GM12878 (cell line): ENCODE measurements at regions not wholly inside any gene's neighbourhood (a gene's known extent, or its start where the extent isn't known, plus 50 kb on each side); places are given as distances from the start of the nearest gene placed in this dataset.
"Not testable (repeated sequence)": the region's sequence is repeated elsewhere in the genome, so short reads cannot be mapped to it uniquely, and the experiment has no call there.

Experiments used
- ATAC-seq: fragments of 200-7000 bp; cut with Tn5 transposase; 3 replicates; pipeline ENCODE4 v1.9.1; 2020; ENCODE audit warnings: mild to moderate bottlenecking, moderate library complexity
- BruUV-seq: library from RNA; stranded (reverse); fragments of 400-500 nt; replicated peaks from 2 replicates; lab custom pipeline; 2021; lab: Mats Ljungman, UMichigan
- CTCF ChIA-PET: fragments of 300-600 bp; sonication (Branson Sonifier 250); formaldehyde crosslinking; extraction: SDS; loops from one replicate; lab custom pipeline; 2021; ENCODE audit warnings: inconsistent platforms; lab: Yijun Ruan, JAX
- POLR2A ChIA-PET: fragments of 350-600 bp; formaldehyde crosslinking; extraction: SDS; loops from one replicate; lab custom pipeline; 2021; ENCODE audit warnings: inconsistent platforms; lab: Charles Lee
- RAD21 ChIA-PET: fragments of 300-600 bp; sonication (Branson Sonifier 250); formaldehyde crosslinking; loops from one replicate; lab custom pipeline; 2023; ENCODE audit warnings: antibody characterized with exemption; ENCODE audit not compliant: unreplicated experiment; lab: Charles Lee
- SMC1A ChIA-PET: fragments of 300-600 bp; sonication (Branson Sonifier 250); formaldehyde crosslinking; loops from one replicate; lab custom pipeline; 2023; ENCODE audit not compliant: unreplicated experiment, uncharacterized antibody; lab: Charles Lee
- DNase-seq: peaks from one replicate; pipeline ENCODE4 v3.0.0-alpha.2; 2011; ENCODE audit warnings: low read depth, low spot score
- FAIRE-seq: peaks from 3 replicates; lab custom pipeline; 2011; peaks lifted over from hg19 to GRCh38; lab: Jason Lieb, UNC
- H2AFZ ChIP-seq: 2 replicates; pipeline ENCODE4 v1.6.0; 2011; ENCODE audit warnings: low read depth, low read length, control low read depth; ENCODE audit not compliant: control insufficient read depth
- H3K27ac ChIP-seq: 2 replicates; pipeline ENCODE4 v1.5.1; 2011; ENCODE audit warnings: control low read depth; ENCODE audit not compliant: control insufficient read depth, insufficient read depth
- H3K27me3 ChIP-seq, 2 experiments: replicated peaks in 1 of 2; 2 replicates each; pipeline versions ENCODE4 v1.6.0 to v1.6.1; 2011; ENCODE audit warnings: low read length in 1 of 2; ENCODE audit not compliant: control insufficient read depth in 2 of 2, insufficient read depth in 2 of 2
- H3K36me3 ChIP-seq, 2 experiments: 2 replicates each; pipeline ENCODE4 v1.5.1; 2011; ENCODE audit warnings: low read length in 1 of 2; ENCODE audit not compliant: control insufficient read depth in 2 of 2, insufficient read depth in 2 of 2
- H3K4me1 ChIP-seq: 2 replicates; pipeline ENCODE4 v1.6.1; 2011; ENCODE audit warnings: mild to moderate bottlenecking, low read length, moderate library complexity, mixed read lengths; ENCODE audit not compliant: control insufficient read depth, insufficient read depth
- H3K4me2 ChIP-seq: 2 replicates; pipeline ENCODE4 v1.6.0; 2011; ENCODE audit warnings: control low read depth; ENCODE audit not compliant: control insufficient read depth, insufficient read depth
- H3K4me3 ChIP-seq: fragments of 200-600 bp; sonication (generic); 2 replicates; pipeline ENCODE4 v1.5.1; 2016
- H3K79me2 ChIP-seq: 2 replicates; pipeline ENCODE4 v1.6.0; 2011; ENCODE audit warnings: low read length; ENCODE audit not compliant: control insufficient read depth, insufficient read depth
- H3K9ac ChIP-seq: 2 replicates; pipeline ENCODE4 v1.8.0; 2011; ENCODE audit warnings: low read length, control low read depth, mixed read lengths; ENCODE audit not compliant: control insufficient read depth, insufficient read depth
- H3K9me3 ChIP-seq: replicated peaks from 3 replicates; pipeline ENCODE4 v1.5.1; 2011; ENCODE audit warnings: mild to moderate bottlenecking, low read length; ENCODE audit not compliant: control insufficient read depth, insufficient read depth
- H4K20me1 ChIP-seq: 2 replicates; pipeline ENCODE4 v1.6.0; 2011; ENCODE audit not compliant: control insufficient read depth, insufficient read depth
- CREB1 ChIP-seq: IDR thresholded peaks from 2 replicates; pipeline ENCODE4 v1.6.1; 2012; ENCODE audit warnings: low read depth, mild to moderate bottlenecking, inconsistent platforms
- NFYB ChIP-seq: IDR thresholded peaks from 2 replicates; pipeline ENCODE4 v1.6.1; 2011; ENCODE audit warnings: low read depth, mild to moderate bottlenecking, low read length, improper control_type of control experiment, moderate library complexity; ENCODE audit not compliant: insufficient read depth
- NR2C1 ChIP-seq: fragments of 450-650 bp; IDR thresholded peaks from 2 replicates; pipeline ENCODE4 v1.6.1; 2017; ENCODE audit warnings: antibody characterized with exemption, mild to moderate bottlenecking, moderate library complexity
- PAX8 ChIP-seq: fragments of 450-650 bp; IDR thresholded peaks from 2 replicates; pipeline ENCODE4 v1.6.1; 2017; ENCODE audit warnings: mild to moderate bottlenecking, moderate library complexity
- SIN3A ChIP-seq: IDR thresholded peaks from 2 replicates; pipeline ENCODE4 v1.6.1; 2012; ENCODE audit warnings: low read depth, low read length, improper control_type of control experiment
- WGBS: methylation state at CpG from one replicate; pipeline ENCODE4 v1.1.6; 2016; ENCODE audit warnings: low lambda C conversion rate; ENCODE audit not compliant: insufficient replicate concordance, insufficient coverage; ENCODE audit errors: missing lambda C conversion rate; 5-methylcytosine and 5-hydroxymethylcytosine counted together
- in situ Hi-C: fragments of 300-500 bp; cut with MboI; formaldehyde crosslinking; loops from 9 replicates; pipeline ENCODE4 v1.14.3; 2018; ENCODE audit warnings: mixed read lengths
- intact Hi-C: fragments of 100-400 bp; cut with micrococcal nuclease; formaldehyde crosslinking; loops from one replicate; pipeline ENCODE4 v1.14.2; 2022; ENCODE audit not compliant: unreplicated experiment

DNA sequence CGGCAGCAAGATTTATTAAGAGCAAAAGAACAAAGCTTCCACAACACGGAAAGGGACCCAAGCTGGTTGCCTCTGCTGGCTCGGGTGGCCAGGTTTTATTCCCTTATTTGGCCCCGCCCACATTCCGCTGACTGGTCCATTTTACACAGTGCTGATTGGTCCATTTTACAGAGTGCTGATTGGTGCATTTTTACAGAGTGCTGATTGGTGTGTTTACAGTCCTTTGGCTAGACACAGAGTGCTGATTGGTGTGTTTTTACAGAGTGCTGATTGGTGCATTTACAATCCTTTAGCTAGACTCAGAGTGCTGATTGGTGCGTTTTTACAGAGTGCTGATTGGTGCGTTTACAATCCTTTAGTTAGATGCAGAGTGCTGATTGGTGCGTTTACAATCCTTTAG is 358.4 kb upstream of the PDE3A start:
- 37% methylated on average over 8 of the region's 8 CpGs for WGBS
- BruUV-seq, H3K9ac ChIP-seq, H4K20me1 ChIP-seq, H3K27ac ChIP-seq, DNase-seq, H3K4me3 ChIP-seq, H3K27me3 ChIP-seq, H3K9me3 ChIP-seq, H3K4me1 ChIP-seq, H3K36me3 ChIP-seq, H3K4me2 ChIP-seq, in situ Hi-C loops, FAIRE-seq, ATAC-seq, RAD21 ChIA-PET, POLR2A ChIA-PET, H2AFZ ChIP-seq, H3K79me2 ChIP-seq, intact Hi-C loops: not testable (repeated sequence)
- ChIA-PET SMC1A (interaction anchor here (0.8 kb wide), 1 partner anchor 23 kb away, joined by 4 read pairs; no protein-coding TSS in a partner anchor), CTCF (interaction anchor here (0.6 kb wide), 1 partner anchor 253 kb away, joined by 3 read pairs; no protein-coding TSS in a partner anchor)
- peak; percentile 79 for TF ChIP-seq NFYB

DNA sequence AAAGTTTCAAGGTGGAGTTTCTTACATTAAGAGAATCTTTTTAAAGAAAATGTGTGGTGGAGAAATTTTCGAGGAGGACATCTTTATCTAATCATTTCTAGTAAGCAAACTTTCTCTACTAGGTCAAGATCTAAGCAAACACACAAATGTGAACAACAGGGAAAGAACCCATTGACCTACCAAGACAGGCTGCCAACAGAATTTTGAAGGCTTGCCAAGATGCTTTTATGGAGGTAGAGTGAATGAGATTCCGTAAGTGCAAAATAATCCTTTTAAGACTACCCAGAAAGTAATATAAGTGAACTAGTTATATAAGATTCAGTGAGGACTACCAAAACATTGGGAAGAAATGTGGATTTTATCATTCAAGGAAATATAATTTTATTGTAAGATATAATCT is 357.1 kb upstream of the PDE3A start:
- Histone ChIP-seq H3K9ac (no peak overlapping the region), H3K27me3 (no peaks in the 10 kb centered on the region), H3K4me3 (no peak overlapping the region), H3K9me3 (no peaks in the 10 kb centered on the region), H4K20me1 (no peaks in the 10 kb centered on the region), H3K36me3 (no peaks in the 10 kb centered on the region), H3K4me2 (no peak overlapping the region), H3K27ac (no peak overlapping the region), H2AFZ (no peak overlapping the region), H3K4me1 (no peaks in the 10 kb centered on the region), H3K79me2 (no peaks in the 10 kb centered on the region)
- BruUV-seq = no TSS peak
- ChIA-PET POLR2A (no interaction called here), SMC1A (interaction anchor here (1.2 kb wide), 1 partner anchor 11 kb away, joined by 3 read pairs; no protein-coding TSS in a partner anchor), CTCF (no interaction called here), RAD21 (no interaction called here)
- in situ Hi-C loops (no loop called here), intact Hi-C loops (no loop called here)
- TF ChIP-seq SIN3A (no peak), NR2C1 (no peak), PAX8 (no peak), CREB1 (no peak)
- FAIRE-seq (no peak), ATAC-seq (no peak), DNase-seq (no peak)
- 21% methylated on average over 2 of the region's 2 CpGs for WGBS
